HepG2 (cell line): ENCODE measurements at regions not wholly inside any gene's neighbourhood (a gene's known extent, or its start where the extent isn't known, plus 50 kb on each side); places are given as distances from the start of the nearest gene placed in this dataset.

Experiments
- DPF2 ChIP-seq: sonication (generic); formaldehyde crosslinking; IDR thresholded peaks from 2 replicates; pipeline ENCODE4 v1.4.0; 2020; ENCODE audit warnings: mild to moderate bottlenecking, low read depth, missing genetic modification reagents, borderline replicate concordance
- FOXA1 ChIP-seq, 2 experiments: fragments of 450-650 bp in 1 of 2; sonication (generic) in 1 of 2; formaldehyde crosslinking in 1 of 2; IDR thresholded peaks; 2 replicates each; pipeline versions ENCODE4 v1.4.0 to v1.6.1; 2016 to 2020; ENCODE audit warnings: missing genetic modification reagents in 1 of 2
- HINFP ChIP-seq: sonication (generic); formaldehyde crosslinking; IDR thresholded peaks from 2 replicates; pipeline ENCODE4 v1.4.0; 2020; ENCODE audit warnings: low read depth, mild to moderate bottlenecking, missing genetic modification reagents
- HNRNPH1 ChIP-seq: fragments of 200-400 bp; formaldehyde crosslinking; optimal IDR thresholded peaks from 2 replicates; pipeline ENCODE3; 2017; ENCODE audit warnings: mild to moderate bottlenecking, low read depth, low read length
- IKZF4 ChIP-seq: sonication (generic); formaldehyde crosslinking; IDR thresholded peaks from 2 replicates; pipeline ENCODE4 v1.5.1; 2020; ENCODE audit warnings: borderline replicate concordance, mild to moderate bottlenecking, low read depth, missing genetic modification reagents; ENCODE audit errors: not compliant biosample characterization
- NFKBIZ ChIP-seq: IDR thresholded peaks from 2 replicates; pipeline ENCODE4 v1.6.1; 2018; ENCODE audit warnings: missing genetic modification reagents, missing compliant biosample characterization
- NR1H2 ChIP-seq: sonication (generic); formaldehyde crosslinking; IDR thresholded peaks from 2 replicates; pipeline ENCODE4 v1.8.1; 2022; ENCODE audit warnings: low read depth, missing genetic modification reagents, borderline replicate concordance
- RARA ChIP-seq: IDR thresholded peaks from 2 replicates; pipeline ENCODE4 v1.6.1; 2016; ENCODE audit warnings: missing genetic modification reagents, missing compliant biosample characterization
- SIN3A ChIP-seq: IDR thresholded peaks from 2 replicates; pipeline ENCODE4 v1.6.1; 2011; ENCODE audit warnings: low read depth, mild to moderate bottlenecking, control low read depth, low read length, borderline replicate concordance
- SP4 ChIP-seq: sonication (generic); formaldehyde crosslinking; IDR thresholded peaks from 2 replicates; pipeline ENCODE4 v1.8.1; 2023; ENCODE audit warnings: mild to moderate bottlenecking, missing genetic modification reagents
- ZHX2 ChIP-seq, 2 experiments: sonication (generic) in 1 of 2; formaldehyde crosslinking in 1 of 2; IDR thresholded peaks; 2 replicates each; pipeline versions ENCODE4 v1.6.1 to v1.9.0; 2014 to 2022; ENCODE audit warnings: antibody characterized with exemption in 1 of 2, borderline replicate concordance in 1 of 2, inconsistent platforms in 1 of 2, low read depth in 1 of 2, missing genetic modification reagents in 1 of 2
- ZNF724P ChIP-seq: sonication (generic); formaldehyde crosslinking; IDR thresholded peaks from 2 replicates; pipeline ENCODE4 v1.8.0; 2022; ENCODE audit warnings: missing genetic modification reagents, borderline replicate concordance
- ZNF782 ChIP-seq: sonication (generic); formaldehyde crosslinking; IDR thresholded peaks from 2 replicates; pipeline ENCODE4 v1.4.0; 2020; ENCODE audit warnings: missing genetic modification reagents, mild to moderate bottlenecking, borderline replicate concordance
- TF ChIP-seq, protein P1 (sequence below): IDR thresholded peaks from 2 replicates; pipeline ENCODE4 v1.6.1; 2012; ENCODE audit warnings: low read depth, low read length, improper control_type of control experiment
- TF ChIP-seq, protein P2 (sequence below): sonication (generic); formaldehyde crosslinking; conservative IDR thresholded peaks from 2 replicates; pipeline ENCODE4 v1.4.0; 2020; ENCODE audit warnings: mild to moderate bottlenecking, missing genetic modification reagents, moderate library complexity

DNA sequence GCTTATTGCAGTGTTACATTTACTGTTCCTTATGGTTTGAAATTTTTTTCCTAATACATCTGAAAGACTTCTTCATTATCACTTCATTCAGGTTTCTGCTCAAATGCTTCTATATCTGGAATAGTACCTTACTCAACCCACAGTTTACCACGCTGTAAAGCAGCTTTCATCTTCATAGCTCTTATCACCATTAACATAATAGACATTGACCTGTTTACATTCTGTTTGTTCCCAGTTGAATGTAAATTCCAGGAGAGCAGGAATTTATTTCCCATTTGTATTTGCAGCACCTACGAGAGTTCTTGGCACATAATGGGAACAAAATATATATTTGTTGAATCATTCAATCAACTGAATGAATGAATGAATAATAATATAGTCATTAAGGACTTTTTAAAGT lies 844.6 kb upstream of the ROBO1 start (continued):
- 0 out of 2 replicates have a peak, but pooled peaks have one; percentile 54 for TF ChIP-seq FOXA1 (IDR thresholded peaks at IDR 0.05)
- peak; percentile 67 for TF ChIP-seq FOXA1 (CRISPR knock-in tag; IDR thresholded peaks at IDR 0.05)
- TF ChIP-seq NFKBIZ = peak; percentile 38; the same call in 1 of the 2 replicates
- no peak for TF ChIP-seq HNRNPH1
- no peak for TF ChIP-seq ZNF782
- no peak for TF ChIP-seq IKZF4
- no peak for TF ChIP-seq DPF2 (CRISPR knock-in tag)
- TF ChIP-seq ZNF724P = no peak
- TF ChIP-seq, protein P1, sequence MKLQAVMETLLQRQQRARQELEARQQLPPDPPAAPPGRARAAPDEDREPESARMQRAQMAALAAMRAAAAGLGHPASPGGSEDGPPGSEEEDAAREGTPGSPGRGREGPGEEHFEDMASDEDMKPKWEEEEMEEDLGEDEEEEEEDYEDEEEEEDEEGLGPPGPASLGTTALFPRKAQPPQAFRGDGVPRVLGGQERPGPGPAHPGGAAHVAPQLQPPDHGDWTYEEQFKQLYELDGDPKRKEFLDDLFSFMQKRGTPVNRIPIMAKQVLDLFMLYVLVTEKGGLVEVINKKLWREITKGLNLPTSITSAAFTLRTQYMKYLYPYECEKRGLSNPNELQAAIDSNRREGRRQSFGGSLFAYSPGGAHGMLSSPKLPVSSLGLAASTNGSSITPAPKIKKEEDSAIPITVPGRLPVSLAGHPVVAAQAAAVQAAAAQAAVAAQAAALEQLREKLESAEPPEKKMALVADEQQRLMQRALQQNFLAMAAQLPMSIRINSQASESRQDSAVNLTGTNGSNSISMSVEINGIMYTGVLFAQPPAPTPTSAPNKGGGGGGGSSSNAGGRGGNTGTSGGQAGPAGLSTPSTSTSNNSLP = peak; percentile 95
- TF ChIP-seq ZHX2 (IDR thresholded peaks at IDR 0.05; ENCODE audit: low read depth) = no peak
- no peak for TF ChIP-seq ZHX2 (CRISPR knock-in tag; IDR thresholded peaks at IDR 0.05; ENCODE audit: borderline replicate concordance)
- peak; percentile 45; the same call in 1 of the 2 replicates for TF ChIP-seq RARA (CRISPR knock-in tag)
- TF ChIP-seq HINFP (CRISPR knock-in tag) = no peak
- no peak for TF ChIP-seq SP4
- TF ChIP-seq NR1H2 (CRISPR knock-in tag) = no peak
- TF ChIP-seq, protein P2, sequence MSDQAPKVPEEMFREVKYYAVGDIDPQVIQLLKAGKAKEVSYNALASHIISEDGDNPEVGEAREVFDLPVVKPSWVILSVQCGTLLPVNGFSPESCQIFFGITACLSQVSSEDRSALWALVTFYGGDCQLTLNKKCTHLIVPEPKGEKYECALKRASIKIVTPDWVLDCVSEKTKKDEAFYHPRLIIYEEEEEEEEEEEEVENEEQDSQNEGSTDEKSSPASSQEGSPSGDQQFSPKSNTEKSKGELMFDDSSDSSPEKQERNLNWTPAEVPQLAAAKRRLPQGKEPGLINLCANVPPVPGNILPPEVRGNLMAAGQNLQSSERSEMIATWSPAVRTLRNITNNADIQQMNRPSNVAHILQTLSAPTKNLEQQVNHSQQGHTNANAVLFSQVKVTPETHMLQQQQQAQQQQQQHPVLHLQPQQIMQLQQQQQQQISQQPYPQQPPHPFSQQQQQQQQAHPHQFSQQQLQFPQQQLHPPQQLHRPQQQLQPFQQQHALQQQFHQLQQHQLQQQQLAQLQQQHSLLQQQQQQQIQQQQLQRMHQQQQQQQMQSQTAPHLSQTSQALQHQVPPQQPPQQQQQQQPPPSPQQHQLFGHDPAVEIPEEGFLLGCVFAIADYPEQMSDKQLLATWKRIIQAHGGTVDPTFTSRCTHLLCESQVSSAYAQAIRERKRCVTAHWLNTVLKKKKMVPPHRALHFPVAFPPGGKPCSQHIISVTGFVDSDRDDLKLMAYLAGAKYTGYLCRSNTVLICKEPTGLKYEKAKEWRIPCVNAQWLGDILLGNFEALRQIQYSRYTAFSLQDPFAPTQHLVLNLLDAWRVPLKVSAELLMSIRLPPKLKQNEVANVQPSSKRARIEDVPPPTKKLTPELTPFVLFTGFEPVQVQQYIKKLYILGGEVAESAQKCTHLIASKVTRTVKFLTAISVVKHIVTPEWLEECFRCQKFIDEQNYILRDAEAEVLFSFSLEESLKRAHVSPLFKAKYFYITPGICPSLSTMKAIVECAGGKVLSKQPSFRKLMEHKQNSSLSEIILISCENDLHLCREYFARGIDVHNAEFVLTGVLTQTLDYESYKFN (CRISPR knock-in tag) = peak; percentile 63
- TF ChIP-seq SIN3A = no peak
